ENCODE measurements at regions not wholly inside any gene's neighbourhood (a gene's known extent, or its start where the extent isn't known, plus 50 kb on each side); places are given as distances from the start of the nearest gene placed in this dataset.

DNA sequence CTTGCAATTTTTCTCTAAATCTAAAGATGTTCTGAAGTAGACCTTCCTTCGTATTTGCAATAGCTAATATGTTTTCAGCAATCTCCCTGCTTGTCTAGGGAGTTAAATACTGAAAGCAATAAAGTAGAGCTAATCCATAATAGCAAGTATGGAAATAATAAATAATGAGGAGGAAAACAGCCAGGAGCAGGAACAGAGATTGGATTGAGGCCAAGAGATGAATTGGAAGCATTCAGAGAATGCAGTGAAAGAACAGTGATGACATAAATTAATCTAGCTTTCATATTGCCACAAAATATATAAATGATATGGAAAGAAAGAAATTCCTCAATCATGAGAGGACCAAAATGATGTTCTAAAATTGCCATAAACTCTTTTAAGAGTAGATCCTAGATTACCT, 679.7 kb downstream of the METTL4 start:
- no peak for ATAC-seq (ENCODE audit: low read depth)
- Histone ChIP-seq H3K27ac (ENCODE audit: poor library complexity, severe bottlenecking) (no peak overlapping the region), H3K27me3 (ENCODE audit: insufficient read depth, poor library complexity, severe bottlenecking) (peaks cover 4% of the 10 kb centered on the region), H3K36me3 (ENCODE audit: low read depth) (no peaks in the 10 kb centered on the region), H3K4me1 (ENCODE audit: insufficient read depth, poor library complexity, severe bottlenecking) (no peaks in the 10 kb centered on the region), H3K4me3 (ENCODE audit: severe bottlenecking) (no peak overlapping the region), H3K9me3 (ENCODE audit: severe bottlenecking) (no peaks in the 10 kb centered on the region)
- TF ChIP-seq CTCF (IDR thresholded peaks at IDR 0.05; ENCODE audit: poor library complexity, severe bottlenecking), result no peak
- no peak for DNase-seq (ENCODE audit: low spot score)

- TF ChIP-seq CTCF (IDR thresholded peaks at IDR 0.05; ENCODE audit: poor library complexity, severe bottlenecking), result no peak
- no peak for ATAC-seq (ENCODE audit: low read depth)
- Histone ChIP-seq H3K4me3 (ENCODE audit: severe bottlenecking) (no peak overlapping the region), H3K4me1 (ENCODE audit: insufficient read depth, poor library complexity, severe bottlenecking) (no peaks in the 10 kb centered on the region), H3K36me3 (ENCODE audit: low read depth) (no peaks in the 10 kb centered on the region), H3K27me3 (ENCODE audit: insufficient read depth, poor library complexity, severe bottlenecking) (peaks cover 4% of the 10 kb centered on the region), H3K27ac (ENCODE audit: poor library complexity, severe bottlenecking) (no peak overlapping the region), H3K9me3 (ENCODE audit: severe bottlenecking) (no peaks in the 10 kb centered on the region)
- DNase-seq (ENCODE audit: low spot score), result no peak
Observed at GRCh38 chr18:1892191-1892590, 679.1 kb downstream of the METTL4 start.

DNA sequence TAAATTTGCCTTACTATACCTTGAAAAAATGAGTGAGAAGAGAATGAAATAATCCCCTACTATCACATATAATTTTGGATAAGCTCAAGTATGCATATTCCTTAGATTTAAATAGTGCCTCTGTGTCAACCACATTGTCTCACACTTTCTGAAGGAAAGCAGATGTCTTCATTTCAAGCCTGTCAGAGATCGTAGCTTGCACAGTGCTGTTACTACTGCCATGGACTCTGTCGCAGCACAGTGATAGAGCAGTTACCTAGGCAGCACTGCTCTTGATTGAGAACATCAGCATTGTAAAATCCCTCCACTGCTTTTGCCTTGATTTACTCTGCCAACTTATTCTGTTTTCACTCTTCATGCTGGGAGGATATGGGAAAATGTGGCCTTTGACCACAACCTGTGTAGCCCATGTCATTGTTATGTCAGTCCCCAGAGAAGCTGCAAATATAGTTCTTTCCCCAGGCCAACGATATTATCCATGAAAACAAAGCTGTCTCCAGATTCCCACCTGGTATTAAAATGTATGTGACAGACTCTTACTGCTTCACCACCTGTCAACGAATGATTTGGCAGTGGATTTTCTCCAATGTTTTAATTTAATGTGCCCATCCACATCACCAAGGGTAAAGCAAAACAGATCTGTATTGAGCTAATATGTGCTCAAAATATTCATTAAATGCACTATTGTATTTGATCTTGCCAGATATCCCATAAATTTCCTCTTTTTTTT, 675.7 kb downstream of the METTL4 start:
- ATAC-seq (ENCODE audit: low read depth), result no peak
- TF ChIP-seq CTCF (IDR thresholded peaks at IDR 0.05; ENCODE audit: poor library complexity, severe bottlenecking), result no peak
- H3K36me3 ChIP-seq (ENCODE audit: low read depth), result no peaks in the 10 kb centered on the region
- no peaks in the 10 kb centered on the region for H3K9me3 ChIP-seq (ENCODE audit: severe bottlenecking)
- H3K27ac ChIP-seq (ENCODE audit: poor library complexity, severe bottlenecking), result no peak overlapping the region
- H3K4me1 ChIP-seq (ENCODE audit: insufficient read depth, poor library complexity, severe bottlenecking), result no peaks in the 10 kb centered on the region
- peaks cover 4% of the 10 kb centered on the region for H3K27me3 ChIP-seq (ENCODE audit: insufficient read depth, poor library complexity, severe bottlenecking)
- DNase-seq (ENCODE audit: low spot score), result no peak
- no peak overlapping the region for H3K4me3 ChIP-seq (ENCODE audit: severe bottlenecking)

DNA sequence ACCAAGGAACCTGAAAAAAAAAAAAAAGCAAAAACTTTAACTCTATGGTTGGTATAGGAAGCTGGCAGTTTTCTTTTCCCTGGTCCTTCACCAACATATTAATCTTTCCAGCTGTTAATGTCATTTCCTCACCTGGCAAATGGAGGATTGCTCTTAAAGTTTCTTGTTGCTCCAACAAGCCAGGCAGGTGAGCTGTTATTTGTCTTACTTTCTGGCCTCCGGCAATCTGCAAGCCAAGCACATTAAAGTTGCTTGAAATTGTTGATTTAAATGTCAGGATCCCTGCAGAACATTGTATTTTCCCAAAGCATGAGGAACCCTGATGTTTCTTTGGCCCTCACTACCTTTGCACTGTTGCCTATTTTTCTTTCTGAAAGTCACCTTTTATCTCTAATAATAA, 664.9 kb downstream of the METTL4 start:
- TF ChIP-seq CTCF (IDR thresholded peaks at IDR 0.05; ENCODE audit: poor library complexity, severe bottlenecking), result no peak
- Histone ChIP-seq H3K27ac (ENCODE audit: poor library complexity, severe bottlenecking) (no peak overlapping the region), H3K9me3 (ENCODE audit: severe bottlenecking) (no peaks in the 10 kb centered on the region), H3K4me3 (ENCODE audit: severe bottlenecking) (no peak overlapping the region), H3K4me1 (ENCODE audit: insufficient read depth, poor library complexity, severe bottlenecking) (peaks cover 8% of the 10 kb centered on the region), H3K36me3 (ENCODE audit: low read depth) (no peaks in the 10 kb centered on the region), H3K27me3 (ENCODE audit: insufficient read depth, poor library complexity, severe bottlenecking) (no peaks in the 10 kb centered on the region)
- DNase-seq (ENCODE audit: low spot score) (no peak), ATAC-seq (ENCODE audit: low read depth) (peak; percentile 40; the same call in 2 of the 3 replicates)

DNA sequence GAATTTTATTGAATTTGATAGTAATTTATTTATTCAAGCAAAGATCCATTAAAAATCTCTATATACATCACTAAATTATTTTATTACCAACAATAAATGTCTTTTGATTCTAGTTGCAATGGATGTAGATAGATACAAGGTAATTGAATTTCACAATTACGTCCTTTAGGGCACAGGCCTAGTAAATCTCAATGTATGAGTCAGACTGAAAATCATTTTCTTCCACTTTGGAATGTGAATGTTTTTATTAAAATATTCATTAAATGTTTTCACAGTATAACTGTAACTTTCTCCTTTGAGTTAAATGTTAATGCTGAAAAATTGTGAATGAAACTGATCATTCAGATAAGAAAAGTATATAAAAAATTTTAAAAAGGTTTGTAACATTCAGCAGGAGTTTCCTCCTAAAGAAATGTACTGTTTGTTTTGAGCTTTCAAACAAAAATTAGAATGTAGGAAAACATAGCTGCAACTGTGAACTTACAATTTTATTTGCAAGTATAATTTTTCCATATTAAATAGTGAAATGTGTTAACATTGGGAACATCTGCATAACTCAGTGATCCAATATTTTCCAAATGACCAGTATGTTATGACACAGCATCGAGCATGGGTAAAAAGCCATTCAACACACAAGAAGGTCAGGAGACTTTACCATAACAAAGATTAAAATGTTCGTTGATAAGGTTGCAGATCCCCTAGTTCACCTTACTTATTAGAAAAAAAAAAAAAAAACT, 663.7 kb downstream of the METTL4 start:
- Histone ChIP-seq H3K27me3 (ENCODE audit: insufficient read depth, poor library complexity, severe bottlenecking) (no peaks in the 10 kb centered on the region), H3K4me3 (ENCODE audit: severe bottlenecking) (no peak overlapping the region), H3K4me1 (ENCODE audit: insufficient read depth, poor library complexity, severe bottlenecking) (peaks cover 8% of the 10 kb centered on the region), H3K36me3 (ENCODE audit: low read depth) (no peaks in the 10 kb centered on the region), H3K9me3 (ENCODE audit: severe bottlenecking) (no peaks in the 10 kb centered on the region), H3K27ac (ENCODE audit: poor library complexity, severe bottlenecking) (no peak overlapping the region)
- ATAC-seq (ENCODE audit: low read depth) (no peak), DNase-seq (ENCODE audit: low spot score) (no peak)
- no peak for TF ChIP-seq CTCF (IDR thresholded peaks at IDR 0.05; ENCODE audit: poor library complexity, severe bottlenecking)
